ENCODE measurements at regions not wholly inside any gene's neighbourhood (a gene's known extent, or its start where the extent isn't known, plus 50 kb on each side); places are given as distances from the start of the nearest gene placed in this dataset.

DNA sequence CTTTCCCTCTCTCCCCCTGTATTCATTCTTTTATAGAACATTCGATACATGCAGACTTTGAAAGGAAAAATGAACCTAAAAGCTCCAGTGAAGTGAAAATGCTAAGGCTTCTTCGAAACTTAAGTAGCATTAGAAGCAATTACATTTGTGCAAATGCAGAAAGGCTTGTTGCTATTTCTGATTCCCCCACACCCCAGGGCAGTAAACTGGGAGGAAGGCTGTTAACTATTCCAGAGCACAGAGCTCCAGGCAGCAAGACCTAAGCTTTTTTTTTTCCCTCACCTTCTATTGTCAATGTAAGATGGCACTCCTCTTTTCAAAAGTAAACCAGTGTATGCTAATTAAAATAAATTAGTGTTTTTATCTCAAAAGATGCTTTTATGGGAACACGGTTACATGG, 448.9 kb upstream of the TBX3 start:
- Histone ChIP-seq H3K36me3 (replicated peaks in 1 of 2; ENCODE audit: control insufficient read depth in 1 of 2, insufficient read depth in 2 of 2, low read length in 1 of 2) (no peaks in the 10 kb centered on the region), H3F3A (replicated peaks; ENCODE audit: insufficient read depth) (peaks cover 3% of the 10 kb centered on the region), H3K27me3 (ENCODE audit: insufficient read depth) (no peaks in the 10 kb centered on the region), H3K4me1 (ENCODE audit: control insufficient read depth in 1 of 2, insufficient read depth in 2 of 2, low read depth in 1 of 2, low read length in 1 of 2) (peaks cover 0 to 4% of the 10 kb centered on the region in 2 experiments; a peak in 2 of 4 replicates), H2AFZ (ENCODE audit: low read depth) (no peak overlapping the region), H3K79me2 (ENCODE audit: insufficient read depth) (no peaks in the 10 kb centered on the region), H3K9me2 (no peaks in the 10 kb centered on the region), H3K9ac (no peak overlapping the region), H3K9me3 (no peaks in the 10 kb centered on the region), H4K20me1 (ENCODE audit: insufficient read depth) (no peaks in the 10 kb centered on the region), H3K4me2 (no peak overlapping the region), H3K4me3 (ENCODE audit: low read depth in 2 of 2, low read length in 1 of 2) (no peak overlapping the region), H3K27ac (ENCODE audit: low read depth in 2 of 2, low read length in 1 of 2) (no peak overlapping the region)
- DNase-seq, result no peak
- TF ChIP-seq, protein P1, sequence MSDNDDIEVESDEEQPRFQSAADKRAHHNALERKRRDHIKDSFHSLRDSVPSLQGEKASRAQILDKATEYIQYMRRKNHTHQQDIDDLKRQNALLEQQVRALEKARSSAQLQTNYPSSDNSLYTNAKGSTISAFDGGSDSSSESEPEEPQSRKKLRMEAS (IDR thresholded peaks at IDR 0.05; ENCODE audit: low read depth), result no peak
- TF ChIP-seq SIN3A (IDR thresholded peaks at IDR 0.05; ENCODE audit: borderline replicate concordance, low read depth, low read length) (no peak), ELF1 (IDR thresholded peaks at IDR 0.05) (no peak), EP300 (IDR thresholded peaks at IDR 0.05; ENCODE audit: borderline replicate concordance in 1 of 2, low read depth in 1 of 2, low read length in 1 of 2) (no peak), JUND (IDR thresholded peaks at IDR 0.05) (no peak)
- CTCF ChIA-PET, result interaction anchor here (0.7 to 1.3 kb wide), 4 partner anchors 20 to 301 kb away, joined by 3 to 5 read pairs (median 4); no protein-coding TSS in a partner anchor
- WGBS (ENCODE audit: low lambda C conversion rate), result 57% methylated on average over 3 of the region's 3 CpGs
- POLR2A ChIA-PET, result no interaction called here

DNA sequence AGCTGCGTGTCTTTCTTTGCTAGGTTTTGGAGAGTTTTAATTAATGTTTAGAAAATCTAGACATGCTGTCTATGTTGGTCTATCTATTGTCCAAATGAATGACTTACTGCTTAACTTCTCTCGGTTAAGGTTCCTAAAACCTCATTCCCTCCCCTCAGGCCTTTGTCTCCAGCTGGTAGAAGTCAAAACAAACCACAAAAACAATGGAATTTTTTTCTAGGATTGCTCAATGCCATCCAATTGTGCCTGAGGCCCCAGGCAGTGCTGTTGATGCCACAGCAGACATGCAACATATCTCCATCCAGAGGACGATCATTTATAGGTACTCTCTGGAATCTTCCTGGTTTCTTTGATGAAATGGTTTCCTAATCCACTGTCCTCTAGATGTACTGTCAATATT, 448.2 kb upstream of the TBX3 start:
- DNase-seq, result no peak
- no peak overlapping the region for H3K9ac ChIP-seq
- CTCF ChIA-PET, result interaction anchor here (0.8 kb wide), 1 partner anchor 9 kb away, joined by 3 read pairs; no protein-coding TSS in a partner anchor

More for the DNA sequence above, 448.2 kb upstream of the TBX3 start:
- no peak overlapping the region for H2AFZ ChIP-seq (ENCODE audit: low read depth)
- no peaks in the 10 kb centered on the region for H3K9me3 ChIP-seq
- H3K79me2 ChIP-seq (ENCODE audit: insufficient read depth), result no peaks in the 10 kb centered on the region
- H3K4me1 ChIP-seq (ENCODE audit: control insufficient read depth in 1 of 2, insufficient read depth in 2 of 2, low read depth in 1 of 2, low read length in 1 of 2), result peaks cover 0 to 4% of the 10 kb centered on the region in 2 experiments; a peak in 2 of 4 replicates
- POLR2A ChIA-PET, result no interaction called here
- TF ChIP-seq FOXM1 (IDR thresholded peaks at IDR 0.05; ENCODE audit: low read depth), result no peak
- TF ChIP-seq MXI1 (IDR thresholded peaks at IDR 0.05; ENCODE audit: low read depth, low read length), result no peak
- TF ChIP-seq NRF1 (IDR thresholded peaks at IDR 0.05; ENCODE audit: low read depth, low read length), result no peak
- no peak for TF ChIP-seq EP300 (IDR thresholded peaks at IDR 0.05; ENCODE audit: borderline replicate concordance in 1 of 2, low read depth in 1 of 2, low read length in 1 of 2)
- TF ChIP-seq, protein P2, sequence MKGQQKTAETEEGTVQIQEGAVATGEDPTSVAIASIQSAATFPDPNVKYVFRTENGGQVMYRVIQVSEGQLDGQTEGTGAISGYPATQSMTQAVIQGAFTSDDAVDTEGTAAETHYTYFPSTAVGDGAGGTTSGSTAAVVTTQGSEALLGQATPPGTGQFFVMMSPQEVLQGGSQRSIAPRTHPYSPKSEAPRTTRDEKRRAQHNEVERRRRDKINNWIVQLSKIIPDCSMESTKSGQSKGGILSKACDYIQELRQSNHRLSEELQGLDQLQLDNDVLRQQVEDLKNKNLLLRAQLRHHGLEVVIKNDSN (IDR thresholded peaks at IDR 0.05; ENCODE audit: borderline replicate concordance, low read depth), result no peak
- TF ChIP-seq, protein P3, sequence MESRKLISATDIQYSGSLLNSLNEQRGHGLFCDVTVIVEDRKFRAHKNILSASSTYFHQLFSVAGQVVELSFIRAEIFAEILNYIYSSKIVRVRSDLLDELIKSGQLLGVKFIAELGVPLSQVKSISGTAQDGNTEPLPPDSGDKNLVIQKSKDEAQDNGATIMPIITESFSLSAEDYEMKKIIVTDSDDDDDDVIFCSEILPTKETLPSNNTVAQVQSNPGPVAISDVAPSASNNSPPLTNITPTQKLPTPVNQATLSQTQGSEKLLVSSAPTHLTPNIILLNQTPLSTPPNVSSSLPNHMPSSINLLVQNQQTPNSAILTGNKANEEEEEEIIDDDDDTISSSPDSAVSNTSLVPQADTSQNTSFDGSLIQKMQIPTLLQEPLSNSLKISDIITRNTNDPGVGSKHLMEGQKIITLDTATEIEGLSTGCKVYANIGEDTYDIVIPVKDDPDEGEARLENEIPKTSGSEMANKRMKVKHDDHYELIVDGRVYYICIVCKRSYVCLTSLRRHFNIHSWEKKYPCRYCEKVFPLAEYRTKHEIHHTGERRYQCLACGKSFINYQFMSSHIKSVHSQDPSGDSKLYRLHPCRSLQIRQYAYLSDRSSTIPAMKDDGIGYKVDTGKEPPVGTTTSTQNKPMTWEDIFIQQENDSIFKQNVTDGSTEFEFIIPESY (IDR thresholded peaks at IDR 0.05; ENCODE audit: borderline replicate concordance, low read depth), result no peak
- TF ChIP-seq EZH2phosphoT487 (IDR thresholded peaks at IDR 0.05; ENCODE audit: borderline replicate concordance, low read depth), result no peak
- TF ChIP-seq, protein P4, sequence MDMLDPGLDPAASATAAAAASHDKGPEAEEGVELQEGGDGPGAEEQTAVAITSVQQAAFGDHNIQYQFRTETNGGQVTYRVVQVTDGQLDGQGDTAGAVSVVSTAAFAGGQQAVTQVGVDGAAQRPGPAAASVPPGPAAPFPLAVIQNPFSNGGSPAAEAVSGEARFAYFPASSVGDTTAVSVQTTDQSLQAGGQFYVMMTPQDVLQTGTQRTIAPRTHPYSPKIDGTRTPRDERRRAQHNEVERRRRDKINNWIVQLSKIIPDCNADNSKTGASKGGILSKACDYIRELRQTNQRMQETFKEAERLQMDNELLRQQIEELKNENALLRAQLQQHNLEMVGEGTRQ (IDR thresholded peaks at IDR 0.05; ENCODE audit: borderline replicate concordance, low read depth, low read length), result no peak
- no peak for TF ChIP-seq SIN3A (IDR thresholded peaks at IDR 0.05; ENCODE audit: borderline replicate concordance, low read depth, low read length)
- no peak for TF ChIP-seq NFIC (IDR thresholded peaks at IDR 0.05; ENCODE audit: borderline replicate concordance)
- H4K20me1 ChIP-seq (ENCODE audit: insufficient read depth), result no peaks in the 10 kb centered on the region
- no peaks in the 10 kb centered on the region for H3K27me3 ChIP-seq (ENCODE audit: insufficient read depth)
- H3K4me3 ChIP-seq (ENCODE audit: low read depth in 2 of 2, low read length in 1 of 2), result no peak overlapping the region
- no peak overlapping the region for H3K4me2 ChIP-seq
- no peak overlapping the region for H3K27ac ChIP-seq (ENCODE audit: low read depth in 2 of 2, low read length in 1 of 2)
- WGBS (ENCODE audit: low lambda C conversion rate), result 58% methylated on average over 3 of the region's 3 CpGs
- H3F3A ChIP-seq (replicated peaks; ENCODE audit: insufficient read depth), result peaks cover 3% of the 10 kb centered on the region
- no peaks in the 10 kb centered on the region for H3K9me2 ChIP-seq
- no peaks in the 10 kb centered on the region for H3K36me3 ChIP-seq (replicated peaks in 1 of 2; ENCODE audit: control insufficient read depth in 1 of 2, insufficient read depth in 2 of 2, low read length in 1 of 2)

Data from SK-N-SH (cell line).